Astrocyte of the cerebellum (primary cell): ENCODE measurements at regions not wholly inside any gene's neighbourhood (a gene's known extent, or its start where the extent isn't known, plus 50 kb on each side); places are given as distances from the start of the nearest gene placed in this dataset.

Experiments
- DNase-seq: peaks from one replicate; pipeline ENCODE4 v3.0.0-alpha.2; 2011; ENCODE audit warnings: low read depth
- H3K4me3 ChIP-seq: 2 replicates; pipeline ENCODE4 v1.5.1; 2011; ENCODE audit warnings: mild to moderate bottlenecking, low read depth, low read length, moderate library complexity
- in situ Hi-C: cut with HindIII; loops from 2 replicates; pipeline ENCODE4 v1.10.0; 2017; ENCODE audit warnings: low sequenced_read_pairs
- TF ChIP-seq, protein P1 (sequence below): IDR thresholded peaks from 2 replicates; pipeline ENCODE4 v1.5.1; 2012; ENCODE audit warnings: low read length, low read depth, moderate library complexity, mild to moderate bottlenecking; ENCODE audit errors: missing control alignments

DNA sequence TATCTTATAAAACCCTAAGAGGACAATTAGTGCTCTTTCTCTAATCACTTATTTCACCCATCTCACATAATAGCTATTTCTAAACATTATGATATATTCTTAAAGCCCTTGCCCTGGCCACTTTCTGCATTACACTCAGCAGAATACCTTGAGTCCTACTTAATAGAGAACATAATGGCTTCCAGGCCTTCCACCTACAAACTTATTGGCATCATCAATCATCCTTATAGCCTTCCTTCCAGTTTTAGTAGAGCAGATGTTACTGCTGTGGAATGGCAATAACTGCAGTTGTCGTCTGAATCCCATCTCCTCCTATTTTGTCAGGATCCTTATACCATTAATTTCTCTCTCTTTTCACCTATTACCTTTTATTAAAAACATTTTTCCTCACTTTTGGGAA is 1127.4 kb downstream of the LRFN5 start:
- DNase-seq = no peak
- in situ Hi-C loops = no loop called here
- TF ChIP-seq, protein P1, sequence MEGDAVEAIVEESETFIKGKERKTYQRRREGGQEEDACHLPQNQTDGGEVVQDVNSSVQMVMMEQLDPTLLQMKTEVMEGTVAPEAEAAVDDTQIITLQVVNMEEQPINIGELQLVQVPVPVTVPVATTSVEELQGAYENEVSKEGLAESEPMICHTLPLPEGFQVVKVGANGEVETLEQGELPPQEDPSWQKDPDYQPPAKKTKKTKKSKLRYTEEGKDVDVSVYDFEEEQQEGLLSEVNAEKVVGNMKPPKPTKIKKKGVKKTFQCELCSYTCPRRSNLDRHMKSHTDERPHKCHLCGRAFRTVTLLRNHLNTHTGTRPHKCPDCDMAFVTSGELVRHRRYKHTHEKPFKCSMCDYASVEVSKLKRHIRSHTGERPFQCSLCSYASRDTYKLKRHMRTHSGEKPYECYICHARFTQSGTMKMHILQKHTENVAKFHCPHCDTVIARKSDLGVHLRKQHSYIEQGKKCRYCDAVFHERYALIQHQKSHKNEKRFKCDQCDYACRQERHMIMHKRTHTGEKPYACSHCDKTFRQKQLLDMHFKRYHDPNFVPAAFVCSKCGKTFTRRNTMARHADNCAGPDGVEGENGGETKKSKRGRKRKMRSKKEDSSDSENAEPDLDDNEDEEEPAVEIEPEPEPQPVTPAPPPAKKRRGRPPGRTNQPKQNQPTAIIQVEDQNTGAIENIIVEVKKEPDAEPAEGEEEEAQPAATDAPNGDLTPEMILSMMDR = no peak

DNA sequence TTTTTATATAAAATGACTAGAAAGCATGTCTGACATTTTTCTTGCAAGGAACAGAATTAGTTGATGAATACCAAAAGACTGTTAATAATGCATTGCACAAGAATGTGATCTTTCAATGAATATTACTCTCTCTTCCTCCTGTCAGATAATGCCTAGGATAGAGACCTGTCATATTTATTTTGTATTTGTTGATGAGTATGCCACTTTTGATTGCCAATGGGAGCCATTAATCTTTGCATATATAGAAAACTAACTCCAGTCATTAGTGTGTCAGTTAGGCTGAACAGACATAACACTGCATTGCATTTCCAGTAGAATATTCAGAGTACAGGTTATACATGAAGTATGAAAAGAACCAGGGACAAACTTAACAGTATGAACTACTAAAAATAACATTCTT is 1125.3 kb downstream of the LRFN5 start:
- H3K4me3 ChIP-seq = no peak overlapping the region
- in situ Hi-C loops = no loop called here
- no peak for DNase-seq
- TF ChIP-seq, protein P1 = no peak

More for the DNA sequence above, 1127.4 kb downstream of the LRFN5 start:
- no peak overlapping the region for H3K4me3 ChIP-seq

GRCh38 chr14:42731480-42731879 is 1124.8 kb downstream of the LRFN5 start:
- in situ Hi-C loops = no loop called here

GRCh38 chr14:42729681-42730080 is 1123.0 kb downstream of the LRFN5 start:
- in situ Hi-C loops = no loop called here
- TF ChIP-seq, protein P1 = no peak
- H3K4me3 ChIP-seq = no peak overlapping the region
- no peak for DNase-seq

More at GRCh38 chr14:42731480-42731879, 1124.8 kb downstream of the LRFN5 start:
- TF ChIP-seq, protein P1 = no peak
- no peak overlapping the region for H3K4me3 ChIP-seq
- DNase-seq = no peak

GRCh38 chr14:42719391-42719790 is 1112.7 kb downstream of the LRFN5 start:
- TF ChIP-seq, protein P1 = no peak
- H3K4me3 ChIP-seq = no peak overlapping the region
- in situ Hi-C loops = no loop called here

DNA sequence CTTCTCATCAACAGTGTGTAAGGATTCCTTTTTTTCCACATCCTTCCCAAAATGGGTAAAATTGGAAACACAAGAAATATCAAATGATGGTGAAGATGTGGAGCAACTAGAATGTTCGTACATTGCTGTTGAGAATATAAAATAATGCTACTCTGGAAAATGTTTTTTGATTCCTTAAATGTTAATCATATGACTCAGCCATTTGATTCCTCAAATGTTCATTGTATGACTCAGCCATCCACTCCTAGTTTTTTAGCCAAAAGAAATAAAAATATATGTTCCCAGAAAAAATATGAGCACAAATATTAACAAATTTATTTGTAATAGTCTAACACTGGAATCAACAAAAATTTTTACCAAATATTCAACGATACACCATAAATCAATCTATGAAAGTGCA is 1108.6 kb downstream of the LRFN5 start:
- no peak overlapping the region for H3K4me3 ChIP-seq
- TF ChIP-seq, protein P1 = no peak
- no peak for DNase-seq
- in situ Hi-C loops = no loop called here

More at GRCh38 chr14:42719391-42719790, 1112.7 kb downstream of the LRFN5 start:
- no peak for DNase-seq

DNA sequence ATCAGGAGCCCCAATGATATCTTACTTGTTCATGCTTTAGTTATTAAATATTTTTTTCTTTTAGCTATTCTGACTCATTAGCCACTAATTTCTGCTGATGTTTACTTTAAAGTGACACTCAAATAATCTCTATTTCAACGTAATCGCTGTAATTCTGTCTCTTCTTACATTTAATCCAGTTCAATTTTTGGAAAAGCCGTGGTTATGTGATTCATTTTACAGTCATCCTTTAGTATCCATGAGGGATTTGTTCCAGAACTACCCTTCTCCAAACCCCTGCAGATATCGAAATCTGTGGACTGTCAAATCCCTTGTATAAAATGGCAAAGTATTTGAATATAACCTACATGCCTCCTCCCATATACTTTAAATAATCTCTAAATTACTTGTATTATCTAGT is 1103.4 kb downstream of the LRFN5 start:
- DNase-seq = no peak
- TF ChIP-seq, protein P1 = no peak
- in situ Hi-C loops = no loop called here
- H3K4me3 ChIP-seq = no peak overlapping the region
